Natural killer cell treated with Interleukin-12 subunit alpha and Interleukin-12 subunit beta and Interleukin-15 and Interleukin-18, amount 100 ng/mL, for 72 hours (primary cell): ENCODE measurements at regions not wholly inside any gene's neighbourhood (a gene's known extent, or its start where the extent isn't known, plus 50 kb on each side); places are given as distances from the start of the nearest gene placed in this dataset.
"Not testable (repeated sequence)": the region's sequence is repeated elsewhere in the genome, so short reads cannot be mapped to it uniquely, and the experiment has no call there.

Source experiments
- ATAC-seq, 2 donors: fragments of 150-1000 bp; cut with Tn5 transposase in 1 of 2; sonication (Bioruptor Pico), chemical (Tn5 transposase) in 1 of 2; 2 replicates each; pipeline ENCODE4 v1.10.0; 2021
- DNase-seq: peaks from one replicate; pipeline ENCODE4 v3.0.0; 2022; ENCODE audit warnings: low spot score
- H3K27ac Mint-ChIP-seq, 2 donors: 1 replicate in 1 of 2; 2 replicates in 1 of 2; pipeline ENCODE4 v1.8.0; 2022; ENCODE audit warnings: mixed read lengths in 2 of 2, mild to moderate bottlenecking in 1 of 2, moderate library complexity in 1 of 2
- H3K27me3 Mint-ChIP-seq, 2 donors: 1 replicate in 1 of 2; 2 replicates in 1 of 2; pipeline ENCODE4 v1.8.0; 2022; ENCODE audit warnings: mixed read lengths in 2 of 2
- H3K36me3 Mint-ChIP-seq: one replicate; pipeline ENCODE4 v1.8.0; 2022; ENCODE audit warnings: mixed read lengths
- H3K4me1 Mint-ChIP-seq, 2 donors: 1 replicate in 1 of 2; 2 replicates in 1 of 2; pipeline ENCODE4 v1.8.0; 2022; ENCODE audit warnings: low read depth in 2 of 2, mixed read lengths in 2 of 2, mild to moderate bottlenecking in 1 of 2
- H3K4me3 Mint-ChIP-seq: one replicate; pipeline ENCODE4 v1.8.0; 2022; ENCODE audit warnings: mixed read lengths
- H3K9me3 Mint-ChIP-seq: 2 replicates; pipeline ENCODE4 v1.8.0; 2022; ENCODE audit warnings: mixed read lengths

GRCh38 chr5:29148073-29148472 is 2045.4 kb upstream of the CDH6 start:
- Mint-ChIP-seq H3K27ac (no peak overlapping the region), H3K4me1 (no peaks in the 10 kb centered on the region), H3K36me3 (no peaks in the 10 kb centered on the region), H3K9me3 (peaks cover 10% of the 10 kb centered on the region), H3K27me3 (no peaks in the 10 kb centered on the region), H3K4me3 (no peak overlapping the region)
- ATAC-seq (no peak), DNase-seq (no peak)

GRCh38 chr5:29143266-29143665 is 2050.2 kb upstream of the CDH6 start:
- Mint-ChIP-seq H3K4me3 (no peak overlapping the region), H3K27ac (no peak overlapping the region), H3K4me1 (no peaks in the 10 kb centered on the region), H3K9me3 (peaks cover 4% of the 10 kb centered on the region), H3K36me3 (no peaks in the 10 kb centered on the region), H3K27me3 (no peaks in the 10 kb centered on the region)
- DNase-seq, result no peak
- ATAC-seq, result no peak

DNA sequence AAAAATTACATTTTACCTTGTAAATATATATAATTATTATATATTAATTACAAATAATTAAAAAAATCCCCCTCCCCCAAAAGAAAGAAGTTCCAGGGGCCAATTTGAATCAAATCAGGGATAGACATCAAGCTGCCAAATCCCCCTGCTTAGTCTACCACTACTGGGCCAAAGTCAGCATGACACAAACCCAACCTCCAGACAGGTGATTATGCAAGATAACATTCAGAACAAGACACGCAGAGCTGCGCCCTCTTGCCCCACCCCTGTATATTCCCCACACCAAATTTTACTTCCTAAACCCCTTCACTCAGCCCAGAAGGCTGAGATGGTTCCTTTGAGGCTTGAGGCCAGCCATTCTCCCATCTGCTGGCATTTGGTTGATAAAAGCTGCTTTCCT is 2059.1 kb upstream of the CDH6 start:
- no peak overlapping the region for H3K4me3 Mint-ChIP-seq
- H3K27me3 Mint-ChIP-seq, result no peaks in the 10 kb centered on the region
- no peaks in the 10 kb centered on the region for H3K36me3 Mint-ChIP-seq
- H3K4me1 Mint-ChIP-seq, result no peaks in the 10 kb centered on the region
- DNase-seq (no peak), ATAC-seq (no peak)
- no peak overlapping the region for H3K27ac Mint-ChIP-seq
- peaks cover 15% of the 10 kb centered on the region for H3K9me3 Mint-ChIP-seq

- H3K27me3 Mint-ChIP-seq, result no peaks in the 10 kb centered on the region
- no peak overlapping the region for H3K27ac Mint-ChIP-seq
- H3K9me3 Mint-ChIP-seq, result peaks cover 9% of the 10 kb centered on the region
- H3K4me3 Mint-ChIP-seq, result no peak overlapping the region
- H3K4me1 Mint-ChIP-seq, result no peaks in the 10 kb centered on the region
- no peak for DNase-seq
- H3K36me3 Mint-ChIP-seq, result no peaks in the 10 kb centered on the region
- no peak for ATAC-seq
Observed at GRCh38 chr5:29131285-29131684, 2062.2 kb upstream of the CDH6 start.

- Mint-ChIP-seq H3K27ac (no peak overlapping the region), H3K9me3 (peaks cover 9% of the 10 kb centered on the region), H3K27me3 (no peaks in the 10 kb centered on the region), H3K36me3 (no peaks in the 10 kb centered on the region), H3K4me3 (no peak overlapping the region), H3K4me1 (no peaks in the 10 kb centered on the region)
- no peak for DNase-seq
- ATAC-seq, result no peak
Observed at GRCh38 chr5:29130786-29131185, 2062.7 kb upstream of the CDH6 start.

DNA sequence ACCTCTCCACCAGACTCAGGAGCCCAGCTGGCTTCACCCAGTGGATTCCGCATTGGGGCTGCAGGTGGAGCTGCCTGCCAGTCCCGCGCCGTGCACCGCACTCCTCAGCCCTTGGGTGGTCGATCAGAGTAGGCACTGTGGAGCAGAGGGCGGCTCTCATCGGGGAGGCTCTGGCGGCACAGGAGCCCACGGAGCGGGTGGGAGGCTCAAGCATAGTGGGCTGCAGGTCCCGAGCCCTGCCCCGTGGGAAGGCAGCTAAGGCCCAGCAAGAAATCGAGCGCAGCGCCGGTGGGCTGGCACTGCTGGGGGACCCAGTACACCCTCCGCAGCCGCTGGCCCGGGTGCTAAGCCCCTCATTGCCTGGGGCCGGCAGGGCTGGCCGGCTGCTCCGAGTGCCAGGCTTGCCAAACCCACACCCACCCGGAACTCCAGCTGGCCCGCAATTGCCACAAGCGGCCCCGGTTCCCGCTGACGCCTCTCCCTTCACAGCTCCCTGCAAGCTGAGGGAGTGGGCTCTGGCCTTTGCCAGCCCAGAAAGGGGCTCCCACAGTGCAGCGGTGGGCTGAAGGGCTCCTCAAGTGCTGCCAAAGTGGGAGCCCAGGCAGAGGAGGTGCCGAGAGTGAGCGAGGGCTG is 2065.8 kb upstream of the CDH6 start:
- not testable (repeated sequence) for H3K4me1 Mint-ChIP-seq

DNA sequence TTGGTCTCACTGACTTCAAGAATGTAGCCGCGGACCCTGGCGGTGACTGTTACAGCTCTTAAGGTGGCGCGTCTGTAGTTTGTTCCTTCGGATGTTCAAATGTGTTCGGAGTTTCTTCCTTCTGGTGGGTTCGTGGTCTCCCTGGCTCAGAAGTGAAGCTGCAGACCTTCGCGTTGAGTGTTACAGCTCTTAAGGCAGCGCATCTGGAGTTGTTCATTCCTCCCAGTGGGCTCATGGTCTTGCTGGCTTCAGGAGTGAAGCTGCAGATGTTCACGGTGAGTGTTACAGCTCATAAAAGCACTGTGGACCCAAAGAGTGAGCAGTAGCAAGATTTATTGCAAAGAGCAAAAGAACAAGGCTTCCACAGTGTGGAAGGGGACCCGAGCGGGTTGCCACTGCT is 2067.0 kb upstream of the CDH6 start:
- H3K36me3 Mint-ChIP-seq, H3K4me3 Mint-ChIP-seq, H3K27me3 Mint-ChIP-seq, H3K27ac Mint-ChIP-seq, DNase-seq, H3K4me1 Mint-ChIP-seq, ATAC-seq: not testable (repeated sequence)
- peaks cover 13% of the 10 kb centered on the region for H3K9me3 Mint-ChIP-seq

More for the DNA sequence above, 2065.8 kb upstream of the CDH6 start:
- H3K27ac Mint-ChIP-seq, ATAC-seq, H3K9me3 Mint-ChIP-seq, H3K27me3 Mint-ChIP-seq, H3K36me3 Mint-ChIP-seq, DNase-seq, H3K4me3 Mint-ChIP-seq: not testable (repeated sequence)

- no peaks in the 10 kb centered on the region for H3K27me3 Mint-ChIP-seq
- no peaks in the 10 kb centered on the region for H3K4me1 Mint-ChIP-seq
- no peak overlapping the region for H3K27ac Mint-ChIP-seq
- H3K4me3 Mint-ChIP-seq, result no peak overlapping the region
- no peak for ATAC-seq
- no peak for DNase-seq
- no peaks in the 10 kb centered on the region for H3K36me3 Mint-ChIP-seq
- H3K9me3 Mint-ChIP-seq, result peaks cover 13% of the 10 kb centered on the region
Observed at GRCh38 chr5:29122306-29122705, 2071.2 kb upstream of the CDH6 start.

- Mint-ChIP-seq H3K27ac (no peak overlapping the region), H3K27me3 (no peaks in the 10 kb centered on the region), H3K36me3 (peaks cover 10% of the 10 kb centered on the region), H3K4me1 (no peaks in the 10 kb centered on the region), H3K4me3 (no peak overlapping the region), H3K9me3 (peaks cover 28% of the 10 kb centered on the region)
- DNase-seq (no peak), ATAC-seq (no peak)
Observed at GRCh38 chr5:29114331-29114768, 2076.0 kb upstream of the CDH9 start.

- H3K36me3 Mint-ChIP-seq, result peaks cover 13% of the 10 kb centered on the region
- no peaks in the 10 kb centered on the region for H3K27me3 Mint-ChIP-seq
- H3K4me3 Mint-ChIP-seq, result no peak overlapping the region
- DNase-seq (no peak), ATAC-seq (no peak)
- H3K27ac Mint-ChIP-seq, result no peak overlapping the region
- H3K9me3 Mint-ChIP-seq, result peaks cover 32% of the 10 kb centered on the region
- no peaks in the 10 kb centered on the region for H3K4me1 Mint-ChIP-seq
Observed at GRCh38 chr5:29113516-29113915, 2075.1 kb upstream of the CDH9 start.

- ATAC-seq, result no peak
- Mint-ChIP-seq H3K4me3 (no peak overlapping the region), H3K27ac (no peak overlapping the region)
Observed at GRCh38 chr5:29099585-29099984, 2061.2 kb upstream of the CDH9 start.

GRCh38 chr5:29089591-29090130 is 2051.3 kb upstream of the CDH9 start:
- H3K4me3 Mint-ChIP-seq, result no peak overlapping the region
- H3K9me3 Mint-ChIP-seq, result peaks cover 24% of the 10 kb centered on the region
- no peaks in the 10 kb centered on the region for H3K27me3 Mint-ChIP-seq
- H3K27ac Mint-ChIP-seq, result no peak overlapping the region
- H3K4me1 Mint-ChIP-seq, result no peaks in the 10 kb centered on the region
- no peak for ATAC-seq
- no peak for DNase-seq
- H3K36me3 Mint-ChIP-seq, result peaks cover 10% of the 10 kb centered on the region

More at GRCh38 chr5:29099585-29099984, 2061.2 kb upstream of the CDH9 start:
- H3K36me3 Mint-ChIP-seq, result peaks cover 11% of the 10 kb centered on the region
- H3K9me3 Mint-ChIP-seq, result peaks cover 19% of the 10 kb centered on the region
- no peak for DNase-seq
- H3K27me3 Mint-ChIP-seq, result no peaks in the 10 kb centered on the region
- no peaks in the 10 kb centered on the region for H3K4me1 Mint-ChIP-seq

DNA sequence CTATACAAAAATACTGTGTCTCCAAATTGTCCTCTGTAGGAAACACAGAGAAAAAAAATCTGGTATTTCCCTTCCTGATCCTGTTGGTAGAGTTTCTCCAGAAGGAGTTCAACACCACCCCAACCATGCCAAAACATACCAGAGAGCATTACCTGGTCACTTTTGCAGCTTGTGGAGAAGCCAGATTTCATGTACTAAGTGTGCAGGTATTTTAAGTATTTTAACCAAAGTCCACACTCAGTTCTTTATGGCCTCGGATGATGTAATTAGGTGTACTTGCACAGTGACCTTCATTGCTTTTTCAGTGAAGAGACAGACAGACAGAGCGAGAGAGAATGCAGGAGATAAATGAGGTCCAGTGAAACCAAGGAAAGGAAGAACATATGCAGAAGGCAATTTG is 2046.8 kb upstream of the CDH9 start:
- peaks cover 10% of the 10 kb centered on the region for H3K36me3 Mint-ChIP-seq
- no peak for ATAC-seq
- no peak for DNase-seq
- no peak overlapping the region for H3K27ac Mint-ChIP-seq
- H3K27me3 Mint-ChIP-seq, result no peaks in the 10 kb centered on the region
- no peaks in the 10 kb centered on the region for H3K4me1 Mint-ChIP-seq
- no peak overlapping the region for H3K4me3 Mint-ChIP-seq
- H3K9me3 Mint-ChIP-seq, result peaks cover 30% of the 10 kb centered on the region

GRCh38 chr5:29079771-29080170 is 2041.4 kb upstream of the CDH9 start:
- H3K9me3 Mint-ChIP-seq, result peaks cover 29% of the 10 kb centered on the region
- no peaks in the 10 kb centered on the region for H3K36me3 Mint-ChIP-seq
- H3K27ac Mint-ChIP-seq, result no peak overlapping the region
- no peak overlapping the region for H3K4me3 Mint-ChIP-seq
- H3K27me3 Mint-ChIP-seq, result no peaks in the 10 kb centered on the region
- ATAC-seq (no peak), DNase-seq (no peak)
- no peaks in the 10 kb centered on the region for H3K4me1 Mint-ChIP-seq

- ATAC-seq, result no peak
- Mint-ChIP-seq H3K9me3 (peaks cover 28% of the 10 kb centered on the region), H3K4me3 (no peak overlapping the region), H3K4me1 (no peaks in the 10 kb centered on the region), H3K27me3 (no peaks in the 10 kb centered on the region), H3K36me3 (no peaks in the 10 kb centered on the region), H3K27ac (no peak overlapping the region)
- no peak for DNase-seq
Observed at GRCh38 chr5:29077451-29077850, 2039.1 kb upstream of the CDH9 start.
